ENCODE measurements at regions not wholly inside any gene's neighbourhood (a gene's known extent, or its start where the extent isn't known, plus 50 kb on each side); places are given as distances from the start of the nearest gene placed in this dataset.

- TF ChIP-seq POLR2A (IDR thresholded peaks at IDR 0.05; ENCODE audit: low read depth, low read length) = no peak
- no peak for TF ChIP-seq POLR2AphosphoS5 (IDR thresholded peaks at IDR 0.05; ENCODE audit: low read depth, low read length)
- TF ChIP-seq TAF1 (IDR thresholded peaks at IDR 0.05; ENCODE audit: borderline replicate concordance, low read depth, low read length) = no peak
These were observed 143.9 kb upstream of the KLF14 start for GRCh38 chr7:130877991-130878305.

All from GM12892 (cell line).